Omental fat pad (tissue), 3 donors: ENCODE measurements at regions not wholly inside any gene's neighbourhood (a gene's known extent, or its start where the extent isn't known, plus 50 kb on each side); places are given as distances from the start of the nearest gene placed in this dataset.

Experiments used
- ATAC-seq: fragments of 150-250 bp; one replicate; pipeline ENCODE4 v1.9.1; 2016; ENCODE audit warnings: mild to moderate bottlenecking, moderate library complexity; ENCODE audit not compliant: low FRiP score
- DNase-seq: peaks from one replicate; pipeline ENCODE4 v3.0.0-alpha.2; 2019; ENCODE audit warnings: low spot score
- TF ChIP-seq, protein P1 (sequence below), 3 donors: fragments of 450-650 bp; IDR thresholded peaks; one replicate each; pipeline ENCODE4 v1.5.1; 2016 to 2017; ENCODE audit warnings: antibody characterized with exemption in 3 of 3, mild to moderate bottlenecking in 3 of 3, moderate library complexity in 2 of 3

DNA sequence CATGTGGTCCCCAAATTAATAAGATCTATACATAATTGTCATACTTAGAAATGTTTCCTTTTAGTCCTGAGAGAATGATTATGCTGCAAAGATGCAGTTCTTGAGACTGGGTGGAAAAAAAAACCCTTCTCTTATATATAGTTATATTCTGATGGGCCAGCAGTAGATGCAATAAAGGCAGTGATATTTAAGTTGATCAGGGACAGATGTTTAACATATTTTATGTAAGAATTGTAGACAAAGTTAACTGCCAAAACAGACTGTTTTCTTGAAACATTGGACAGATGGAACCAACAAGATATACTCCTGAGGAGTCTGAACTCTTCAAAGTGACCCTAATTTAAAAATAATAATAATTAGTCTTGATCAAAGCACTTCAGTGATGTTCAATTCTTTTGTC, 172.0 kb upstream of the LRIG1 start:
- ATAC-seq (no peak), DNase-seq (no peak)
- TF ChIP-seq, protein P1, sequence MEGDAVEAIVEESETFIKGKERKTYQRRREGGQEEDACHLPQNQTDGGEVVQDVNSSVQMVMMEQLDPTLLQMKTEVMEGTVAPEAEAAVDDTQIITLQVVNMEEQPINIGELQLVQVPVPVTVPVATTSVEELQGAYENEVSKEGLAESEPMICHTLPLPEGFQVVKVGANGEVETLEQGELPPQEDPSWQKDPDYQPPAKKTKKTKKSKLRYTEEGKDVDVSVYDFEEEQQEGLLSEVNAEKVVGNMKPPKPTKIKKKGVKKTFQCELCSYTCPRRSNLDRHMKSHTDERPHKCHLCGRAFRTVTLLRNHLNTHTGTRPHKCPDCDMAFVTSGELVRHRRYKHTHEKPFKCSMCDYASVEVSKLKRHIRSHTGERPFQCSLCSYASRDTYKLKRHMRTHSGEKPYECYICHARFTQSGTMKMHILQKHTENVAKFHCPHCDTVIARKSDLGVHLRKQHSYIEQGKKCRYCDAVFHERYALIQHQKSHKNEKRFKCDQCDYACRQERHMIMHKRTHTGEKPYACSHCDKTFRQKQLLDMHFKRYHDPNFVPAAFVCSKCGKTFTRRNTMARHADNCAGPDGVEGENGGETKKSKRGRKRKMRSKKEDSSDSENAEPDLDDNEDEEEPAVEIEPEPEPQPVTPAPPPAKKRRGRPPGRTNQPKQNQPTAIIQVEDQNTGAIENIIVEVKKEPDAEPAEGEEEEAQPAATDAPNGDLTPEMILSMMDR (IDR thresholded peaks at IDR 0.05), result no peak

DNA sequence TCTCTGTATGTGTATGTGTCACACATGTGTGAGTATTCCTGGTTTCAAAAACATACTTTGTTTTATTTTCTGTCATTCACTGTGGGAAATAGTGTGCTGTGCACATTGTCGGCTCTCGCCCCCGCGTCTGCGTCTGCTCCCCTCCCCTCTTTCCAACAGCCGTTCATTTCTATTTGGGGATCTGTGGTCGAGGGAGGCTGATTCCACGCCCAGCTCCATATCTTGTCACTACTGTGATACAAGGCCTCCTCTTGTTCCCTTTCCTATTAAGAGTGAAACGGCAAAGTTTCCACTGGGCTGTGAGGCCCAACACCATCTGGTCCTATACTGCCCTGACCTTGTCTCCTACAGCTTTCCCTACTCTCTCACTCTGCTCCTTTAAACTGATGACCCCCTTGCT, 172.5 kb upstream of the LRIG1 start:
- TF ChIP-seq, protein P1 (IDR thresholded peaks at IDR 0.05), result no peak
- ATAC-seq (no peak), DNase-seq (no peak)

DNA sequence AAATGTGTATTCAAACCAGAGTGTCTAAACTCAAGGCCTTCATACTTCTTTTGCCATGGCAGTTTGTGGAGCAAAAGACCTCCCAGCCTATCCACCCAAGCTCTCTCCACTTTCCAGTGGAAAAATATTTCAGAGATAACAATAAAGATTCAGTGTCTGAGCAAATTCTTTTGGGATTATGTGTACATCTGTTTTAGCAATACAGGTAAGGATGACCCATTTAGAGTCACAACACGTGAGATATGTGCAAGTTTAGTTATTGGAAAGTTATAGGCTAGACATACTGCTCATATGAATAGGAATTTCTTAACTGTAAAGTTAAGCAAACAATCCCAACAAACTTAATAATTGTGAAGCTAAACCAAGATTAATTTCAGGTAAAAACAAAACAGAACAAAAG, 174.5 kb upstream of the LRIG1 start:
- TF ChIP-seq, protein P1 (IDR thresholded peaks at IDR 0.05), result no peak
- ATAC-seq (no peak), DNase-seq (no peak)

DNA sequence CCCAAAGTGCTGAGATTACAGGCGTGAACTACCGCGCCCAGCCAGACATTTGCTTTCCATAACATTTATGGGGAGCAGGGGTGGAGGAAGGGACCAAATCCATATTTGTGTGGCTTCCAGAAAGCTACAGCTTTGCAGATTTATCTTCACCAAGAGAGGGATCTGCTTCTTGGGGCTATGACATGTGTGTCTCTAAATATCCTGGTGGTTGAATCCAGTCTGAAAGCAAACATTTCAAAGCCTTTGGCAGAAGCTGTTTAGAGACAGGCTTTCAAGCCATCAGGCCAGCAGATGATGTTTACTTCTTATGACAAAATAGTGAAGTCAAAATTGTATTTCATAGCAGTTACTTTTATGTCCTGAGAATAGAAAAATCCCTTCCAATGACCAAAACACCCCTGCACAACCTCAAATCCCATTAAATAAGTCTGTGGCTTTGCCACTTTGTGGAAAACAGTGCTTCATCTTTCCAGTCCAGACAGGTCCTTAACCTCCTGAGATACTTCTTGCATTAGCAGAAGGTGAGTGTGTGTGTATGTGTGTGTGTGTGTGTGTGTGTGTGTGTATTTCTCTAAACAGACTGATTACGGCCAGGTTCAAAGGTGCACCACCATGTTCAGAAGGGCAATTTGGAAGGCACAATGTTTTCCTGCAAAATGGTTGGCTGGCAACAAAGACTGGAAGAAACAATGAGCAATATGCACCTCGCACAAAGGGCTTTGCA, 191.4 kb upstream of the LRIG1 start:
- no peak for ATAC-seq
- DNase-seq, result no peak
- TF ChIP-seq, protein P1 (IDR thresholded peaks at IDR 0.05), result no peak

DNA sequence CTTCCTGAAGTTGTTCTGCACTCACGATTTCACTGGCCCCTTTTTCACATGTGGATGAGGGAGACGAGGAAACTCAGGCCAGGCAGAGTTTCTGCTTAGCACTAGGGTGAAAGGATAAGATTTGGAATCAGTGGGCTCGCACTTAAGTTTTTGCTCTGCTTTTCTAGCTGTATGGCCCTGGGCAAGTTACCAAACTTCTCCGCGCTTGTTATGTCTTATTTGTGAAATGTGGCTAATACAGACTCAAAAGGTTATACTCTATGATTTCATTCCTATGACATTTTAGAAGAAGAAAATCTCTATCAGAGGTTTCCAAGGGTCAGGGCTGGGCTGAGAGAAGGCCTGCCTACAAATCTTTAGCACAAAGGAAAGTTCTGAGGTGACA, 191.9 kb upstream of the LRIG1 start:
- TF ChIP-seq, protein P1 (IDR thresholded peaks at IDR 0.05), result no peak
- ATAC-seq (no peak), DNase-seq (no peak)

DNA sequence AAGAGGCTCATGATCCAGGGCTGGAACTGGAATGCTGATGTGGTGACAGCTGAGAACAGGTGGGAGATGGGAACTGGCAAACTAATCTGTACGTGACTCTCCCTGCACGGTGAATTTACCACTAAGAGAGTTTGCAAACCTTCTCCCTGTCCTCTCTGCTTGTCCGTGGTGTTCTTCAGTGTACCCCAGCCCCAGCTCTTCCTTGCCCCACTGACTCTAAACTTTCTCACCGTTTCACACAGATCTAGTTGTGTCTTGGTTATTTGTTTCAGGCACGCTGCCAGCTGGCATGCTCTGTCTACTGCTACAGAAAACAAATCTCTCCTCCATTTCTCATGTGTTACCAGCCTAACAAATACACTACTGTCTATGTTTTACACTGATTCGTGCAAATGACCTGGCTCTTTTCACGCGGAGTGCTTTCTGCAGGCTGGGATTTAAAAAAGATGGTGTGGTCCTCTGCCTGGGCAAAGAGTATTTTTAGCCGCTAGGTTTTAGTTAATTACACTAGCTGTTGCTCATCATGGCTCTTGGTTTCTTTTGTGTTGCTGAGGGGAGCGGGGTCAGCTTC, 192.7 kb upstream of the LRIG1 start:
- TF ChIP-seq, protein P1 (IDR thresholded peaks at IDR 0.05), result no peak
- DNase-seq (no peak), ATAC-seq (no peak)

DNA sequence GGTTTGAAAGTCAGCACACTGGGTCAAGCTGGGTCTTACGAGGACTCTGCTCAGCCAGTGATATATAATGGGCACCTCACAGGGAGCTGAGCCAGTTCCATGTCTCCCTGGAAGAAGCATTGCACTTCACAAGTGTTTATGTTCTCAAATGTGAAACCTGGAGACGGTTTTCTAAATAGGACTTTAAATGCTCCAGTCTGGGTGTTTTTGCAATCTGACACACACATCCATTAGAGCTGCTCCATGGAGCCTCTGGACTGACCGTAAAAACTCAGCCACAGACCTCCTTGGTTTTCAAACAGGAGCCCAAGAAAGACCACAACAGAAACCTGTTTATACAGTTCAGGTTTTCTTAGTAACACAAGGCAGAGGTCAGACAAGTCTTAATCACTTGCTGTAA, 201.3 kb upstream of the LRIG1 start:
- DNase-seq (no peak), ATAC-seq (no peak)
- TF ChIP-seq, protein P1 (IDR thresholded peaks at IDR 0.05), result no peak
